Astrocyte of the cerebellum (primary cell): ENCODE measurements at regions not wholly inside any gene's neighbourhood (a gene's known extent, or its start where the extent isn't known, plus 50 kb on each side); places are given as distances from the start of the nearest gene placed in this dataset.

Source experiments
- DNase-seq: peaks from one replicate; pipeline ENCODE4 v3.0.0-alpha.2; 2011; ENCODE audit warnings: low read depth
- H3K4me3 ChIP-seq: 2 replicates; pipeline ENCODE4 v1.5.1; 2011; ENCODE audit warnings: mild to moderate bottlenecking, low read depth, low read length, moderate library complexity
- CTCF ChIP-seq: IDR thresholded peaks from 2 replicates; pipeline ENCODE4 v1.5.1; 2012; ENCODE audit warnings: low read length, low read depth, moderate library complexity, mild to moderate bottlenecking; ENCODE audit errors: missing control alignments
- in situ Hi-C: cut with HindIII; loops from 2 replicates; pipeline ENCODE4 v1.10.0; 2017; ENCODE audit warnings: low sequenced_read_pairs

GRCh38 chr5:136626531-136626930, 261.2 kb upstream of the TRPC7 start:
- DNase-seq = no peak
- in situ Hi-C loops = no loop called here

GRCh38 chr5:136622747-136623146, 257.4 kb upstream of the TRPC7 start:
- TF ChIP-seq CTCF = no peak
- DNase-seq = no peak
- H3K4me3 ChIP-seq = no peak overlapping the region
- in situ Hi-C loops = no loop called here

More at GRCh38 chr5:136626531-136626930, 261.2 kb upstream of the TRPC7 start:
- TF ChIP-seq CTCF = no peak
- no peak overlapping the region for H3K4me3 ChIP-seq

GRCh38 chr5:136621743-136622142, 256.4 kb upstream of the TRPC7 start:
- in situ Hi-C loops = no loop called here
- no peak for DNase-seq
- no peak overlapping the region for H3K4me3 ChIP-seq
- TF ChIP-seq CTCF = no peak

GRCh38 chr5:136620621-136621020, 255.3 kb upstream of the TRPC7 start:
- TF ChIP-seq CTCF = no peak
- no peak overlapping the region for H3K4me3 ChIP-seq
- in situ Hi-C loops = no loop called here
- DNase-seq = no peak

- DNase-seq = no peak
- no peak overlapping the region for H3K4me3 ChIP-seq
- TF ChIP-seq CTCF = no peak
- in situ Hi-C loops = no loop called here
Measured at GRCh38 chr5:136620016-136620419, 254.7 kb upstream of the TRPC7 start.

GRCh38 chr5:136619556-136619955, 254.2 kb upstream of the TRPC7 start:
- H3K4me3 ChIP-seq = no peak overlapping the region
- no peak for DNase-seq
- in situ Hi-C loops = no loop called here
- no peak for TF ChIP-seq CTCF
